Ishikawa (cell line): ENCODE measurements at regions not wholly inside any gene's neighbourhood (a gene's known extent, or its start where the extent isn't known, plus 50 kb on each side); places are given as distances from the start of the nearest gene placed in this dataset.

ENCODE experiments used
- CEBPB ChIP-seq: IDR thresholded peaks from 2 replicates; pipeline ENCODE4 v1.6.1; 2012
- EP300 ChIP-seq: IDR thresholded peaks from 2 replicates; pipeline ENCODE4 v1.6.1; 2012; ENCODE audit warnings: borderline replicate concordance
- FOXM1 ChIP-seq: IDR thresholded peaks from 2 replicates; pipeline ENCODE4 v1.6.1; 2012; ENCODE audit warnings: low read depth, borderline replicate concordance
- MAX ChIP-seq: IDR thresholded peaks from 2 replicates; pipeline ENCODE4 v1.6.1; 2012
- RAD21 ChIP-seq: IDR thresholded peaks from 2 replicates; pipeline ENCODE4 v1.6.1; 2012; ENCODE audit warnings: low read depth
- REST ChIP-seq: IDR thresholded peaks from 2 replicates; pipeline ENCODE4 v1.6.1; 2012; ENCODE audit warnings: low read depth, mild to moderate bottlenecking
- TAF1 ChIP-seq: IDR thresholded peaks from 2 replicates; pipeline ENCODE4 v1.6.1; 2012; ENCODE audit warnings: low read depth, mild to moderate bottlenecking
- TEAD4 ChIP-seq: IDR thresholded peaks from 2 replicates; pipeline ENCODE4 v1.6.1; 2012
- YY1 ChIP-seq: IDR thresholded peaks from 2 replicates; pipeline ENCODE4 v1.6.1; 2012; ENCODE audit warnings: low read depth

GRCh38 chr4:63396269-63396668 is 1013.0 kb downstream of the TECRL start:
- TF ChIP-seq TAF1 (no peak), TEAD4 (no peak), REST (no peak), EP300 (no peak), FOXM1 (no peak), RAD21 (no peak), CEBPB (no peak), YY1 (no peak), MAX (no peak)
